C4-2B (cell line): ENCODE measurements at regions not wholly inside any gene's neighbourhood (a gene's known extent, or its start where the extent isn't known, plus 50 kb on each side); places are given as distances from the start of the nearest gene placed in this dataset.

Experiments
- CTCF ChIP-seq: fragments of 450-650 bp; conservative IDR thresholded peaks from 2 replicates; pipeline ENCODE4 v1.5.1; 2017; ENCODE audit warnings: mild to moderate bottlenecking
- ZFX ChIP-seq: fragments of 450-650 bp; IDR thresholded peaks from 2 replicates; pipeline ENCODE4 v1.6.1; 2017

- TF ChIP-seq CTCF, result no peak
- no peak for TF ChIP-seq ZFX
These were observed 70.8 kb downstream of the RGS12 start for GRCh38 chr4:3363411-3364141.
